HFF-Myc (cell line): ENCODE measurements at regions not wholly inside any gene's neighbourhood (a gene's known extent, or its start where the extent isn't known, plus 50 kb on each side); places are given as distances from the start of the nearest gene placed in this dataset.

ENCODE experiments used
- DNase-seq: peaks from one replicate; pipeline ENCODE4 v3.0.0-alpha.2; 2011; ENCODE audit warnings: low read depth; ENCODE audit errors: extremely low read depth
- H3K4me3 ChIP-seq: replicated peaks from 2 replicates; pipeline ENCODE4 v1.5.1; 2011; ENCODE audit warnings: low read depth, mild to moderate bottlenecking, control low read depth, low read length
- TF ChIP-seq, protein P1 (sequence below): IDR thresholded peaks from 2 replicates; pipeline ENCODE4 v1.5.1; 2012; ENCODE audit warnings: mild to moderate bottlenecking, low read depth, low read length, control low read depth; ENCODE audit errors: missing control alignments

DNA sequence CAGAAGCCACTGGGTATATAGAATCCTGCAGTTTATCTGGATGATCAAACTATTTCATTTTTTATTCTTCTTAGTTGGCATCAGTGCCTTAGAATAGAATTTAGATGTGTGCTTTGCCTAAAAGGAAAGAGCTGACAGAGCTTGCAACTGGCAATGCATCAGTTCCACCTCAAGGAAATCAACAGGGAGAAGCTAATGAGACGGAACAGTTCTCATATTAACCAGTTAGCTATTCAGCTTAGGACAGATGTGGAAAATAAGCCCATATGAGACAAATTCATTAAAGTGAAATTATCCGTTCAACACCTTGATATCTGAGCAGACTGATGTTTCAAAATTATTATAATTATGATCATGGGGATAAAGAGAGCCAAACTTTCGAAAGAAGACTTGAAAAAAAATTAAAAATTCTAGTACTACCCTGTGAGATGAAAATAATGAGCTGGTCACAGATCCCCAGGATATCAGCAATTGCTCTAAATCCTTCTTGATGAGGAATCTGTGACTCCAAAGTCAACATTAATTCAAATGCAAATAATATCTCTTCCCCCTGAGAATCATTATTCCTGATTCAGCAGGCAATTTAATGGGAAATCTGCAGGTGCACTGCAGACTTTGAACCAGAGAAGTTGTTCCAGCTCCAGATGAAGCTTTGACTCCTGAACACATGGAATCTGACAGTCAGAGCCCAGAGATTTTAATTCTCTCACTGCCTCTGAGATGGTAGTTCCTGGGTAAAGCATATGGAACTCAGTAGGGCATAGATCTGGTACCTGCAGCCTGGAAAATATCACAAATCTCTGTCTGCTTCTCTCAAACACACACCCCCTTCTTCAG, 486.8 kb downstream of the FOXO1 start:
- no peak for DNase-seq
- TF ChIP-seq, protein P1, sequence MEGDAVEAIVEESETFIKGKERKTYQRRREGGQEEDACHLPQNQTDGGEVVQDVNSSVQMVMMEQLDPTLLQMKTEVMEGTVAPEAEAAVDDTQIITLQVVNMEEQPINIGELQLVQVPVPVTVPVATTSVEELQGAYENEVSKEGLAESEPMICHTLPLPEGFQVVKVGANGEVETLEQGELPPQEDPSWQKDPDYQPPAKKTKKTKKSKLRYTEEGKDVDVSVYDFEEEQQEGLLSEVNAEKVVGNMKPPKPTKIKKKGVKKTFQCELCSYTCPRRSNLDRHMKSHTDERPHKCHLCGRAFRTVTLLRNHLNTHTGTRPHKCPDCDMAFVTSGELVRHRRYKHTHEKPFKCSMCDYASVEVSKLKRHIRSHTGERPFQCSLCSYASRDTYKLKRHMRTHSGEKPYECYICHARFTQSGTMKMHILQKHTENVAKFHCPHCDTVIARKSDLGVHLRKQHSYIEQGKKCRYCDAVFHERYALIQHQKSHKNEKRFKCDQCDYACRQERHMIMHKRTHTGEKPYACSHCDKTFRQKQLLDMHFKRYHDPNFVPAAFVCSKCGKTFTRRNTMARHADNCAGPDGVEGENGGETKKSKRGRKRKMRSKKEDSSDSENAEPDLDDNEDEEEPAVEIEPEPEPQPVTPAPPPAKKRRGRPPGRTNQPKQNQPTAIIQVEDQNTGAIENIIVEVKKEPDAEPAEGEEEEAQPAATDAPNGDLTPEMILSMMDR: no peak
- no peak overlapping the region for H3K4me3 ChIP-seq

DNA sequence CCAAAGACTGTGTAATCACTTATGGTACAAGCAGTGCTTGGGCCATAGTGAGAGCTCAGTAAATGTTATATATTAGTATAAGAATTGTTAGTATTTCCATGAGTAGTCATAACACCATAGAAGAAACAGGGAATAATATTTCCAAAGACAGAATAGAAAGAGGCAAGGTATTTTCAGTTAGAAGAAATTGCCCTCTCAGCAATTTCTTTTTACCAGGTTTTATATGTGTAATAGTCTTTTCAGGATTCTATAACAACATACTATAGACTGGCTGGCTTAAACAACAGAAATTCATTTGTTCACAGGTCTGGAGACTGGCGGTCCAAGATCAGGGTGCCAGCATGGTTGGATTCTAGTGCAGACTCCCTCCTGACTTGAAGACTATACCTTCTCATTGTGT, 485.7 kb downstream of the FOXO1 start:
- no peak overlapping the region for H3K4me3 ChIP-seq
- DNase-seq: no peak
- TF ChIP-seq, protein P1: no peak

DNA sequence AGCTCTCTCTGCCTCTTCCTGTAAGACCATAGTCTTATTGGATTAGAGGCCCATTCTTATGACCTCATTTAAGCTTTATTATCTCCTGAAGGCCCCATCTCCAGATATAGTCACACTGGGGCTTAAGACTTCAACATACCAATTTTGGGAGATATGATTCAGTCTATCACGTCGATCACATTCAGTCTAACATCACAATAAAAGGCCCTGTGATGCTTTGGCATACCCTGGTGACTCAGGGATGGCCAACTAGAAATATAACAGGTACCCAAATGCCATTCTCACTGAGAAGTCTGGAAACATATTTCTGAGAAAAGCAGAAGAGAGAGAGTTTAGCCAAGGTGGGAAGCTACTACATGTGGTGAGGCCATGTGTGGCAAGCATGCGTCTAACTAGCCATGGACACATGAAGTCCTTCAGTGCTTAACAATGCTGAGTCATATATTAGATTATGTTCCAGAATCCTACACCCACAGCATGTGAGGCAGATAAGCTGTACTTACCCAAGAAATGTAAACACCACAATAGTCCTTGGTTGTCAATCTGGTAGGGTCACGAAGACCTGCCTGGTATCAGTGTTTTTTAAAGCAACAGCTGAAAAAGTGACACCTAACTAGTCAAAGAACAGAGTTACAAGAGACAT, 485.1 kb downstream of the FOXO1 start:
- no peak overlapping the region for H3K4me3 ChIP-seq
- DNase-seq: peak; percentile 26
- TF ChIP-seq, protein P1: no peak

DNA sequence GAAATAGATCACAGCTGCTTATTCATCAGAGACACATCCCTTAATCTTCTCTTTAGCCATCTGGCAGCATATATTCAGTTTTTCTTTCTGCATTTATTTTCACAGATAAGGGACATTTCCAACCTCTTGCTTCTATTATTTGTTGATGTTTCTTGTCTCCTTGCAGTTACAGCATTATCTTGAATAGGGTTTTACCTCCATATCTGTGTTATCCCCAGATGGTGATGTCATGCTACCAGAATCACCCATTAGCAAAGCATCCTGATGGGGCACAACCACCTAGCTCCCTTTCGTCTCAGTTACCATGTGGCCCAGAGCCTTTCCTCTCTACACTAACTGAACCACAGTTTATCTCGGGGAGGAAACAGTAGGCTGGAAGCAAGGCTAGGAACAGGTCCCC, 483.9 kb downstream of the FOXO1 start:
- TF ChIP-seq, protein P1: no peak
- H3K4me3 ChIP-seq: no peak overlapping the region
- DNase-seq: no peak

DNA sequence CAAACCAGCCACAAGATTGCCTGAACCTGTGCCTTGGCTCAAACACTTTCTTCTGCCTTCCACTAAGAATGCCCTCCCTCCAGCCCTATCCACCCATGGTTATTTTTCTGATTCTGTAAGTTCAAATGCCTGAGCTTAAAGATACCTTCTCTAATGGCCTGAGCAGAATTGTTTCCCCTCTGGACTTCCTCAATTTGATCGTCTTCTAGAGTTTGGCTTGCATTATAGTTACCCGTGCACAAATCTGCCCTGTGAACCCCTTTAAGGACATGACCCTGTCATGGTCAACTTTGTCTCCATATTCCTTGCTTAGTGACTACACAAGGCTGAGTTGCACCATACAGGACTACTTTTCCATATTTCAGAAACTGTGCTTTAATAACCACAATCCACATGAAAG, 481.0 kb downstream of the FOXO1 start:
- TF ChIP-seq, protein P1: no peak
- no peak overlapping the region for H3K4me3 ChIP-seq
- DNase-seq: no peak

DNA sequence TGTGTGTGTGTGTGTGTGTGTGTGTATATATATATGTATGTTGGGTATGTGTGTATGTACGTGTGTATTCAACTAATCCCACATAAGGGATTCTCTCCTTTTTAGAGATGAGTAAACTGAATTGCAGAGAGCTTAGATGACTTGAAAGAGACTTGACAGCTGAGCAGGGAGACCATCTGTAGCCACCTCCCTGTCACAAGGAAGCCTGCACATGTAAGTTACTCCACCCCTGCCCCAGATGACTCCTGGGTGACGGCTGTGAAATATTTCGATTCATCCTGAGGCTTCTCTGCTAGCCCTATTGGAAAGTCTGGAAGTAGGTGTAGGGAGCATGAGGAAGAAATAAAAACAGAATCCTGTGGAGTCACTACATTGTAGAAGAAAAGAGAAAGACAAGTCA, 480.4 kb downstream of the FOXO1 start:
- no peak for DNase-seq
- H3K4me3 ChIP-seq: no peak overlapping the region
- TF ChIP-seq, protein P1: no peak
